ENCODE measurements at regions not wholly inside any gene's neighbourhood (a gene's known extent, or its start where the extent isn't known, plus 50 kb on each side); places are given as distances from the start of the nearest gene placed in this dataset.

DNA sequence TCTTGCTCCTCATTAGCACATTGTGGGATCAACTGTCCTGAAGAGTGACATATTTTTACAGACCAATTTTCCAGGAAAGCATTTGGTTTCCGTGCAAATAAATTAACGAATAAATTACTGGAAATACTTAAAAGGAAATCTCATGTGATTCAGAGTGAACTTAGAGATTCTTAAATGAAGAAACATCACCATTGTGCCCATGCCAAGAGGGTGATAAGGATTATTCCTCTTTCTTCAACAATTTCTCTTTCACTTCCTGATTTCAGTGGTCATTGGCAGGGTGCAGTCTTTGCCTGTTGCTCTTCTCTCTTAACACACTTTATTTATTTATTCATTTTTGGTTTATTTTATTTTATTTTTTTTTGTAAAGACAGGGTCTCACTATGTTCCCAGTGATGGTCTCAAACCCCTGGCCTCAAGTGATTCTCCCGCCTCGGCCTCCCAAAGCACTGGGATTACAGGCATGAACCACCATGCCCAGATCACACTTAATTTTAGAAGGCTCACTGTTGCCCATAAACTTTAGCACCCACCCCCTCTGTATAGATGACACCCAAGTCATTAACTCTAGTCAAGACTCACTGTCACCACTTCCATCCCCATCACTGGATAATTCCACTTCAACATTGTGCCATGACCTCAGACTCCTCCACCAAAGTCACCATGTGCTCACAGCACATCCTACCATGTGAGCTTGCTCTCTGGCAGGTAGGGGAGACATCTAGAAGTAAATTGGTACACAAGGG is 92.6 kb upstream of the CERS6 start:
- Mint-ChIP-seq H3K27me3 (no peaks in the 10 kb centered on the region), H3K4me3 (no peak overlapping the region), H3K36me3 (ENCODE audit: low read depth) (no peaks in the 10 kb centered on the region), H3K4me1 (peaks cover 11% of the 10 kb centered on the region), H3K9me3 (no peaks in the 10 kb centered on the region), H3K27ac (no peak overlapping the region)
- ATAC-seq (ENCODE audit: low read depth) (no peak), DNase-seq (no peak)
- TF ChIP-seq, protein P1, sequence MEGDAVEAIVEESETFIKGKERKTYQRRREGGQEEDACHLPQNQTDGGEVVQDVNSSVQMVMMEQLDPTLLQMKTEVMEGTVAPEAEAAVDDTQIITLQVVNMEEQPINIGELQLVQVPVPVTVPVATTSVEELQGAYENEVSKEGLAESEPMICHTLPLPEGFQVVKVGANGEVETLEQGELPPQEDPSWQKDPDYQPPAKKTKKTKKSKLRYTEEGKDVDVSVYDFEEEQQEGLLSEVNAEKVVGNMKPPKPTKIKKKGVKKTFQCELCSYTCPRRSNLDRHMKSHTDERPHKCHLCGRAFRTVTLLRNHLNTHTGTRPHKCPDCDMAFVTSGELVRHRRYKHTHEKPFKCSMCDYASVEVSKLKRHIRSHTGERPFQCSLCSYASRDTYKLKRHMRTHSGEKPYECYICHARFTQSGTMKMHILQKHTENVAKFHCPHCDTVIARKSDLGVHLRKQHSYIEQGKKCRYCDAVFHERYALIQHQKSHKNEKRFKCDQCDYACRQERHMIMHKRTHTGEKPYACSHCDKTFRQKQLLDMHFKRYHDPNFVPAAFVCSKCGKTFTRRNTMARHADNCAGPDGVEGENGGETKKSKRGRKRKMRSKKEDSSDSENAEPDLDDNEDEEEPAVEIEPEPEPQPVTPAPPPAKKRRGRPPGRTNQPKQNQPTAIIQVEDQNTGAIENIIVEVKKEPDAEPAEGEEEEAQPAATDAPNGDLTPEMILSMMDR (IDR thresholded peaks at IDR 0.05) = no peak
- ChIA-PET POLR2A (no interaction called here), CTCF (no interaction called here)
- intact Hi-C loops (cut with micrococcal nuclease) = no loop called here

DNA sequence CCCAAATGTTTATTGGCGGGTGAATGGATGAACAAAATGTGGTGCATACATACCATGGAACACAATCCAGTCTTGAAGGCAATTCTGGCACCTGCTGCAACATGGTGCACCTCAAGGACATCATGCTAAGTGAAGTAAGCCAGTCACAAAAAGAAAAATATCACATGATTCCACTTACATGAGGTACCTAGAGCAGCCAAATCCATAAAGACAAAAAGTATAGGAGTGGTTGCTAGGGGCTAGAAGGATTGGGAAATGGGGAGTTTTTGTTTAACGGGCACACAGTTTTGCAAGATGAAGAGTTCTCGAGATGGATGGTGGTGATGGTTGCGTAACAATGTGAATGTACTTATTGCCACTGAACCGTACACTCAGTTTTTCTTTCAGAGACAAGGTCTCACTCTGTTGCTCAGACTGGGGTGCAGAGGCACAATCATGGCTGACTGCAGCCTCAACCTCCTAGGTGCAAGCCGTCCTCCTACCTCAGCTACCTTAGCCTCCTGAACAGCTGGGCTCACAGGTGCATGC is 90.9 kb upstream of the CERS6 start:
- no peaks in the 10 kb centered on the region for H3K27me3 Mint-ChIP-seq
- TF ChIP-seq, protein P1 (IDR thresholded peaks at IDR 0.05) = no peak
- H3K36me3 Mint-ChIP-seq (ENCODE audit: low read depth) = no peaks in the 10 kb centered on the region
- H3K4me1 Mint-ChIP-seq = peaks cover 10% of the 10 kb centered on the region
- intact Hi-C loops (cut with micrococcal nuclease) = no loop called here
- ATAC-seq (ENCODE audit: low read depth) = no peak
- no peaks in the 10 kb centered on the region for H3K9me3 Mint-ChIP-seq
- no peak overlapping the region for H3K27ac Mint-ChIP-seq
- ChIA-PET POLR2A (no interaction called here), CTCF (no interaction called here)
- no peak for DNase-seq
- H3K4me3 Mint-ChIP-seq = no peak overlapping the region

DNA sequence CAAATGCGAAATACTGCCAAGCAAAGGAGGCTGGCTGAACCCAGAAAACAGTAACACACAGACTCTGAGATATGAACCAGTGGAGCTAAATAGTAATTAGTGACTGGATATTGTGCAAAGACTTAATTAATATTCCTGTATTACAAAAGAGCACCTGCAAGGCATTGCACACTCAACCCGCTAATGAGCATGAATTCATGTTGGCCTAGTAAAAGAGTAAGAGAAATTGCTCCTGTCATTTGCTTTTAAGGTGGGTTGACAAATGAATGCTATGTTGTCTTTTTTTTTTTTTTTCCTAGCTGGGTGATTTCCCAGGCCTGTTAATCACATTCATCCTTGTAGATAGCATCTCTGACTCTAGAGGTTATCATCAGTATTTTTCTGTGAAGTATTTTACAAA is 87.0 kb upstream of the CERS6 start:
- Mint-ChIP-seq H3K27me3 (no peaks in the 10 kb centered on the region), H3K4me1 (peaks cover 10% of the 10 kb centered on the region), H3K4me3 (no peak overlapping the region), H3K9me3 (peaks cover 9% of the 10 kb centered on the region), H3K27ac (no peak overlapping the region), H3K36me3 (ENCODE audit: low read depth) (no peaks in the 10 kb centered on the region)
- no peak for ATAC-seq (ENCODE audit: low read depth)
- TF ChIP-seq, protein P1 (IDR thresholded peaks at IDR 0.05) = no peak
- no peak for DNase-seq
- intact Hi-C loops (cut with micrococcal nuclease) = no loop called here
- ChIA-PET POLR2A (no interaction called here), CTCF (no interaction called here)

DNA sequence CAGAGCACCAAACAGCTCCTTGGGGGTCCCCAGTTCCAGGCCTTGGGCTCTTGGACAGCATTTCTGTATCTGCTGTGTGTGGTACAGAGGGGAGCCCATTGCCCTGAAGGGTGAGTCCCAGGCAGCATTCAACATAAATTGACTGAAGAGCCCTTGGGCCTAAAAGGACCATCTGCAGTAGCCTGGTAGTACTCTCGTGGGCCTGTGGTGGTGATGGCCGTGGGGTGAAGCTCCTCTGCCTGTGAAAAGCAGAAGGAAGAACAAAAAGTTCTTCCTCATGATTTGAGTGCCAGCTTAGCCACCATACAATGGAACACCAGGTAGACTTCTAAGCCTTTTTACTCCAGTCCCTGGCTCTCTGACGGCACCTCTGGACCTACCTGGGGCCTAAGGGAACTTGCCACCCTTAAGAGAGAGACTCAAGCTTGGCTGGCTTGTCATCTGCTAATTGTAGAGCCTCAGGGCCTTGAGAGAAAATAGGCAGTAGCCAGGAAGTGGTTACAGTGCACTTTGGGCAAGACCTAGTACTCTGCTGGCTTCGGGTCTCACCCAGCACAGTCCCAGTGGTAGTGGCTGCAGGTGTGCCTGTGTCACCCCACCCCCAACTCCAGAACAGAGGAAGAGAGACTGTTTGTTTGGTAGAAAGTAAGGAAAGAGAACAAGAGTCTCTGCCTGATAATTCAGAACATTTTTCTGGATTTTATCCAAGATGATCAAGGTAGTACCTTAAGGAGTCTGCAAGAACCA is 84.6 kb upstream of the CERS6 start:
- CTCF ChIA-PET = no interaction called here
- DNase-seq = no peak
- peaks cover 10% of the 10 kb centered on the region for H3K4me1 Mint-ChIP-seq
- no peak for ATAC-seq (ENCODE audit: low read depth)
- peaks cover 13% of the 10 kb centered on the region for H3K9me3 Mint-ChIP-seq
- H3K27me3 Mint-ChIP-seq = peaks cover 2% of the 10 kb centered on the region
- no peaks in the 10 kb centered on the region for H3K36me3 Mint-ChIP-seq (ENCODE audit: low read depth)
- no peak overlapping the region for H3K4me3 Mint-ChIP-seq
- H3K27ac Mint-ChIP-seq = no peak overlapping the region
- POLR2A ChIA-PET = interaction anchor here (0.5 kb wide), 1 partner anchor 86 kb away, joined by 3 read pairs; no protein-coding TSS in a partner anchor
- TF ChIP-seq, protein P1 (IDR thresholded peaks at IDR 0.05) = no peak
- intact Hi-C loops (cut with micrococcal nuclease) = no loop called here

DNA sequence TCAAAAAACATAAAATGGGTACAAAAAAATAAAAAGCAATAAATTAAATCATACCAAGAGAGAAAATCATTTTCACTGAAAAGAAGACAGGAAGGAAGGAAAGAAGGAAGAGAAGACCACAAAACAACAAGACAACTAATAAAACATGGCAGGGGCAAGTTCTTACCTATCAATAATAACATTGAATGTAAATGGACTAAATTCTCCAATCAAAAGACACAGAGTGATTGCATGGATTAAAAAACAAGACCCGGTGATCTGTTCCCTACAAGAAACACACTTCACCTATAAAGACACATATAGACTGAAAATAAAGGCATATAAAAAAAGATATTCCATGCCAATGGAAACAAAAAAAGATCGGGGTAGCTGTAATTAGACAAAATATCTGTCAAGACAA is 82.6 kb upstream of the CERS6 start:
- ATAC-seq (ENCODE audit: low read depth) (no peak), DNase-seq (no peak)
- ChIA-PET CTCF (interaction anchor here (1.7 kb wide), 1 partner anchor 27 kb away, joined by 4 read pairs; no protein-coding TSS in a partner anchor), POLR2A (interaction anchor here (0.6 kb wide), 1 partner anchor 464 kb away, joined by 6 read pairs; no protein-coding TSS in a partner anchor)
- H3K36me3 Mint-ChIP-seq (ENCODE audit: low read depth) = no peaks in the 10 kb centered on the region
- no peak overlapping the region for H3K27ac Mint-ChIP-seq
- H3K4me1 Mint-ChIP-seq = peaks cover 10% of the 10 kb centered on the region
- H3K9me3 Mint-ChIP-seq = peaks cover 15% of the 10 kb centered on the region
- TF ChIP-seq, protein P1 (IDR thresholded peaks at IDR 0.05) = no peak
- H3K27me3 Mint-ChIP-seq = peaks cover 4% of the 10 kb centered on the region
- intact Hi-C loops (cut with micrococcal nuclease) = no loop called here
- no peak overlapping the region for H3K4me3 Mint-ChIP-seq

Measured in activated B cell treated with CpG ODN at 0.5 μM for 24 hours (primary cell).